ENCODE measurements at regions not wholly inside any gene's neighbourhood (a gene's known extent, or its start where the extent isn't known, plus 50 kb on each side); places are given as distances from the start of the nearest gene placed in this dataset.

DNA sequence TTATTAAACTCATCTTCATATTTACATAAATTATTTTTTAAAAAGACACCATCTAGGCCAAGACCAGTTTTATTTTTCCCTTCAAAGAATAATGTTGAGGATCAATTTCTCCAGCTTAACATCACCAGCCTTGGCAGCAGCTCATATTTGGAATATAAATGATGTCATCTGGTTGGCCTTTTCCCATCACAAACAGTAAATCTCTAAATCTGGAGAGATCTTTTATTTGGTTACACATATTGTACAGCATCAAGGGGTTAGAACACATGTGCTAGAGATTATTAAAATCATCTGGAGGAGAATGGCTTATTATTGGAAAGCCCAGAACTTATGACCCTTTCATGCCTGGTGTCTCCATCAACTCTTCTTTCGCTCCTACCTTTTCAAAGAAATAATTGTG, 508.8 kb downstream of the PLPP3 start:
- H3K27ac ChIP-seq (ENCODE audit: low read depth, low read length), result no peak overlapping the region
- FAIRE-seq (no peak), DNase-seq (ENCODE audit: low read depth in 1 of 2, low spot score in 2 of 2) (no peak)
- H3K4me1 ChIP-seq (replicated peaks in 1 of 4; ENCODE audit: control insufficient read depth in 3 of 4, insufficient read depth in 4 of 4, low read length in 3 of 4), result no peaks in the 10 kb centered on the region
- no peaks in the 10 kb centered on the region for H4K20me1 ChIP-seq (replicated peaks in 1 of 2; ENCODE audit: control insufficient read depth in 1 of 2, insufficient read depth in 2 of 2, low read length in 2 of 2)
- no peak overlapping the region for H2BK5ac ChIP-seq (ENCODE audit: low read depth, low read length)
- no peaks in the 10 kb centered on the region for H3K9me3 ChIP-seq (ENCODE audit: insufficient read depth in 2 of 2, low read depth in 1 of 2, low read length in 1 of 2)
- no peak overlapping the region for H2BK20ac ChIP-seq (ENCODE audit: low read length)
- WGBS, 2 experiments (ENCODE audit: extremely low coverage in 1 of 2, insufficient coverage in 1 of 2, insufficient read length in 1 of 2, insufficient replicate concordance in 2 of 2, low coverage in 1 of 2, low lambda C conversion rate in 2 of 2, missing lambda C conversion rate in 1 of 2), result 95% methylated on average over 1 of the region's 1 CpG; no CpG with 5 or more reads in 1 of the 2 experiments
- POLR2A ChIA-PET (ENCODE audit: partially characterized antibody), result no interaction called here
- H3K79me2 ChIP-seq (ENCODE audit: control insufficient read depth in 1 of 2, insufficient read depth in 2 of 2, low read length in 2 of 2), result no peaks in the 10 kb centered on the region
- no peak overlapping the region for H3K9ac ChIP-seq (replicated peaks in 1 of 4; ENCODE audit: extremely low read depth in 1 of 4, low read depth in 3 of 4, low read length in 3 of 4)
- no peaks in the 10 kb centered on the region for H3K23me2 ChIP-seq (ENCODE audit: low read depth, low read length)
- no peak overlapping the region for H3K23ac ChIP-seq (ENCODE audit: insufficient read length)
- no peak overlapping the region for H3K4me2 ChIP-seq (ENCODE audit: insufficient read depth in 1 of 2, low read depth in 2 of 2, low read length in 2 of 2)
- no peak overlapping the region for H3K56ac ChIP-seq (replicated peaks; ENCODE audit: insufficient read length, low read depth, low read length)
- H3K4ac ChIP-seq (replicated peaks; ENCODE audit: insufficient read length, low read depth, low read length), result no peak overlapping the region
- H3K4me3 ChIP-seq (ENCODE audit: extremely low read depth in 1 of 4, insufficient read depth in 2 of 4, low read depth in 3 of 4, low read length in 4 of 4), result no peak overlapping the region
- H3K79me1 ChIP-seq (ENCODE audit: low read depth, low read length), result no peaks in the 10 kb centered on the region
- H2BK120ac ChIP-seq (replicated peaks; ENCODE audit: low read depth, low read length), result no peak overlapping the region
- no peak overlapping the region for H3K14ac ChIP-seq (ENCODE audit: insufficient read length)
- H4K8ac ChIP-seq (ENCODE audit: extremely low read depth, insufficient read depth, low read length), result no peak overlapping the region
- H2BK15ac ChIP-seq (ENCODE audit: low read length), result no peak overlapping the region
- H4K91ac ChIP-seq (replicated peaks; ENCODE audit: insufficient read length, low read length), result no peak overlapping the region
- H3K27me3 ChIP-seq (replicated peaks in 1 of 4; ENCODE audit: control insufficient read depth in 3 of 4, extremely low read depth in 1 of 4, insufficient read depth in 3 of 4, low read length in 3 of 4), result peaks cover 0 to 1% (median 0%) of the 10 kb centered on the region in 4 experiments; a peak in 1 of 7 replicates
- H2BK12ac ChIP-seq (ENCODE audit: low read depth, low read length), result no peak overlapping the region
- H3K18ac ChIP-seq (ENCODE audit: extremely low read depth, low read length), result no peak overlapping the region
- no peak overlapping the region for H2AFZ ChIP-seq (ENCODE audit: low read length)
- no peak overlapping the region for H2AK5ac ChIP-seq (ENCODE audit: low read depth, low read length)
- CTCF ChIA-PET (ENCODE audit: partially characterized antibody), result no interaction called here
- no peak overlapping the region for H4K5ac ChIP-seq (ENCODE audit: insufficient read length, low read depth, low read length)
- no peaks in the 10 kb centered on the region for H3K36me3 ChIP-seq (ENCODE audit: control insufficient read depth in 2 of 4, insufficient read depth in 4 of 4, low read length in 3 of 4)
- TF ChIP-seq NANOG (IDR thresholded peaks at IDR 0.05; ENCODE audit: insufficient read depth, low read depth, low read length, poor library complexity, severe bottlenecking) (no peak), TAF7 (optimal IDR thresholded peaks at IDR 0.05; ENCODE audit: borderline replicate concordance, low read depth, low read length) (no peak)
